GM18907 (cell line): ENCODE measurements at regions not wholly inside any gene's neighbourhood (a gene's known extent, or its start where the extent isn't known, plus 50 kb on each side); places are given as distances from the start of the nearest gene placed in this dataset.

Experiments used
- ATAC-seq: cut with Tn5 transposase; IDR thresholded peaks from one replicate; pipeline ENCODE4 v1.9.1; 2021; ENCODE audit warnings: mild to moderate bottlenecking, moderate library complexity; ENCODE audit not compliant: unreplicated experiment

GRCh38 chr4:56210397-56210796 lies 176.9 kb downstream of the AASDH start:
- no peak for ATAC-seq

DNA sequence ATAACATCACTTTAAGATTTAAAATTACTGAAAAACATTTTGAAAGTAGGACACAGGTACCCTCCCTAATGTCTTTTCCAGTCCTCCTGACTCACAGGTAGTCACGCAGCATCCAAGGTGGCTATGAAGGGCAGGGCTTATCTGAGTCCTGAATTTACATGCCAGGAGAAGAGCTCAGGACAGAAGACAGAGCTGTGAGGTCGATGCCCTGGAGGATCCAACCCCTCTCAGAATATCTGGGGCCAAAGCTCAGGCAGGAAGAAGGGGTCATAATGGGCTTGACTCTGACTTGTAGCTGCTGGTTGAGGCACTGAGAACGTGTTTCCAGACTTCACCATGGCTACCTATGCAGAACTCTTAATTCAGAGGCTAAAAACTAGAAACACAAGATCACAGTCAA lies 177.5 kb downstream of the AASDH start:
- no peak for ATAC-seq

GRCh38 chr4:56208103-56208502 lies 179.2 kb downstream of the AASDH start:
- ATAC-seq: no peak

DNA sequence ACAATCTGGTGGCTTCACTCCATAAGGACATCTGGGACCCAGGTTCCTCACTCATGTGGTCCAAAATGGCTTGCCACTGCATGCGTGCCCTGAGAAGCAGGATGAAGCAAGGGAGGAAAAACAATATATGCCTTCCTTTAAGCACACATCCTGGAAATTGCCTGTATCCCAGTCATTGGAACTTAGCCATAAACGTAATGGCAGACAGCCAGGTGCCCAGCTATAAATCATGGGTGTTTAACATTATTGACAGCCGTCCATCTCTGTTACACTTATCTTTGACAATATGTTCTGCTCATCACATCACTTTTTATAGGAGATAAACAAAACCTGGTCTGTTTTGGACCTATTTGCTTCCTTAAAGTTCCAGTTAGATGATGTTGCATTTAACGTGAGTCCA lies 181.0 kb downstream of the AASDH start:
- no peak for ATAC-seq

GRCh38 chr4:56200275-56200674 lies 187.0 kb downstream of the AASDH start:
- no peak for ATAC-seq

- ATAC-seq: no peak
Observed at GRCh38 chr4:56198265-56198664, 189.0 kb downstream of the AASDH start.

- ATAC-seq: no peak
Observed at GRCh38 chr4:56197387-56197786, 189.9 kb downstream of the AASDH start.

DNA sequence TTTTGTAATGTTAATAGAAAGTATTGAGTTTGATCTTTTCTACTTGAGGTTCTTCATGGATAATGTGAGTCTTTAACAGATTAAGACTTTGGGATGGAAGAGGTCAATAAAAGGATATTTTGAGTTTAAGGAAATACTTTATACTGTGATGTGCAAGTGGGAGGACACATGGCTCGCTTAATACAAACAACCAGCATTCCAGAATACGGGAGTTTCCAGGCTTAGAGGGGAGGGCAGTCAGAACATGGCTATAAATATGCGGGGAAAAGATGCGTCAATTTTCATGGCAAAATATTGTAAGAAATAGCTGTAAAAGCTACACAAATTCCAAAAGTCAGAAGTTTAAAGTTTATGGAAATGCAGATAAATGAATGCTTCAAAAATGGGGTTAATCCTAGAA lies 192.3 kb downstream of the AASDH start:
- no peak for ATAC-seq

GRCh38 chr4:56191534-56191933 lies 195.8 kb downstream of the AASDH start:
- no peak for ATAC-seq

DNA sequence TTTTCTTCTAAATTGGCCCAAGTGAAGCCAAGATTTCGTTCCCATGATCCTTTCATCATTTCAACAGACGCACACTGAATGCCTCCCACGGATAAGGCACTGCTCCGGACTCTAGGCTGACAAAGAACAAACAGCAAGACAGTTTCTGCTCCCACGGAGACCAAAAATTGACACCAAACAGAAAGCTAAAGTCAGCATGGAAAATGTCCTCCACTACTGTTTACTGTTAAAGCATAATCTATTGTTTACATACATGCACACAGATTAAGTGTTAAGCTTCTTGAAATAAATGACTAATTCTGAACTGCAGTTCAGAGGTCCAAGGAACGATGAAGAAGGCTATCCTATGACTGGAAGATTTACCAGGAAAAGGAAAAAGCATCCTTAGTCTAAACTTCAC lies 199.6 kb downstream of the AASDH start:
- ATAC-seq: no peak

DNA sequence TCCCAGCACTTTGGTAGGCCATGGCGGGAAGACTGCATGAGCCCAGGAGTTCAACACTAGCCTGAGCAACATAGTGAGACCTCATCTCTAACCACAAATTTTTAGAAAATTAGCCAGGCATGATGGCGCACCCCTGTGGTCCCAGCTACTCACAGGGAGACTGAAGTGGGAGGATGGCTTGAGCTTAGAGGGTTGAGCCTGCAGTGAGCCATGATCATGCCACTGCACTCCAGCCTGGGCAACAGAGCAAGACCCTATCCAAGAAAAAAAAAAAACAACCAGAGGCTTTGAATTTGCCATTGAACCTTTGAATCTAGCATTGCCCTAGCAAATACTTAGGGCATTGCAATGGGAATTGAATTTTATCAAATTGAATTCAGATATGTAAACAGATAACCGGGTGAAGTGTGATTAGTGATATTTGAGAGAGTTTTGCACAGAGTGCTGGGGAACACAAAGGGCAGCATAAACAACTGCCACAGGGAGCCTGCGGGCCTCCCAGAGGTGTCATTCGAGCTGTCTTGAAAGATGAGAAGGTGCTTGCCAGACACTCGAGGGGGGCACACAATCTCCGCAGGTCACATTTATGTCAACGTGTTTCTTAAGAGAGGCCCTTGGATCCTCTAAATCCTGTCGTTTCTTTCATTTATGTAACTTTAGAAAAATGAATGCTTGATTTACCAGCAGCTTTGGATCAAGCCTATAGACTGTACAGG lies 200.3 kb downstream of the AASDH start:
- ATAC-seq: no peak

- ATAC-seq: no peak
Observed at GRCh38 chr4:56185901-56186300, 201.4 kb downstream of the AASDH start.

DNA sequence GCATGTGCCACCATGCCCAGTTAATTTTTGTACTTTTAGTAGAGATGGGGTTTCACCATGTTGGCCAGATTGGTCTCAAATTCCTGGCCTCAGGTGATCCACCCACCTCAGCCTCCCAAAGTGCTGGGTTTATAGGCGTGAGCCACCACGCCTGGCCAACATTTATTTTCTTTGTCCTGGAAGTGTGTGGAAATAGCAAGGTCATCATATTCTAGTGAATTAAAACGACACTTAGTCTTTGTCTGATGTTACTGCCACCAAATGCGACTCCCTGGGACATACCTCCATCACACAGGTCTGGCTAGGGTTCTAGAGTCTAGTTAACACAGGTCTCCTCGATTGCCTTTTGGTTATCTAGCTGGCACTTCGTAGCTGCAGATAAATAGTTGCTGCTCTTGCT lies 203.1 kb downstream of the AASDH start:
- ATAC-seq: no peak

DNA sequence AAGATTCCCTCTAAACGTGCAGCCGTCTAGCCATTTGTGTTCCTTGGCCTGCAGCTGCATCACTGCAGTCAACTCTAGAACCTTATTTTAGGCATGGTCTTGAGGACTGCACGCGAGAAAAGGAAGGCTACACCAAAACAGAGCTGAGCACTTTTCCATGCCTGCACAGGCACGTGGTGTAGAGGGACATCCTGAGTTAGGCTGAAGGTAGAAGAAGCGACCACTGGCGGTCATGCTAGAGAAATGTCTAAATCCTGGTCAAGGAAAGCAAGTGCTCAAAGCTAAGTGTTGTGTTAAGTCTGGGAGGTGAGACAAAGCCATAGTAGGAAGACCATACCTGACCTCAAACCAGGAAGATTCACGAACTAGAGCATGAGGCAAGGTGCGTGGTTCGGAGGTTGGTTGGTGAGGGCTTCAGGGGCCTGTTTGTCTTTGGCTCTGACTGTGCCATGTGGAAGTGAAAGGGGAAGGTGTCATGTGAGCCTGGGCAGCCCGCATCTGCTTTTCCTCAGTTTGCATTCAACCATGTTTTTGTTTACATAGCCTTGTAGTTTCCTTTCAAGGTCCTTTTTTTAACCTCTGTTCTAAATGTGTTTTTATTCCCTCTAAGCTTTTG lies 203.8 kb downstream of the AASDH start:
- peak; percentile 76 for ATAC-seq

GRCh38 chr4:56182356-56182755 lies 204.9 kb downstream of the AASDH start:
- ATAC-seq: no peak

DNA sequence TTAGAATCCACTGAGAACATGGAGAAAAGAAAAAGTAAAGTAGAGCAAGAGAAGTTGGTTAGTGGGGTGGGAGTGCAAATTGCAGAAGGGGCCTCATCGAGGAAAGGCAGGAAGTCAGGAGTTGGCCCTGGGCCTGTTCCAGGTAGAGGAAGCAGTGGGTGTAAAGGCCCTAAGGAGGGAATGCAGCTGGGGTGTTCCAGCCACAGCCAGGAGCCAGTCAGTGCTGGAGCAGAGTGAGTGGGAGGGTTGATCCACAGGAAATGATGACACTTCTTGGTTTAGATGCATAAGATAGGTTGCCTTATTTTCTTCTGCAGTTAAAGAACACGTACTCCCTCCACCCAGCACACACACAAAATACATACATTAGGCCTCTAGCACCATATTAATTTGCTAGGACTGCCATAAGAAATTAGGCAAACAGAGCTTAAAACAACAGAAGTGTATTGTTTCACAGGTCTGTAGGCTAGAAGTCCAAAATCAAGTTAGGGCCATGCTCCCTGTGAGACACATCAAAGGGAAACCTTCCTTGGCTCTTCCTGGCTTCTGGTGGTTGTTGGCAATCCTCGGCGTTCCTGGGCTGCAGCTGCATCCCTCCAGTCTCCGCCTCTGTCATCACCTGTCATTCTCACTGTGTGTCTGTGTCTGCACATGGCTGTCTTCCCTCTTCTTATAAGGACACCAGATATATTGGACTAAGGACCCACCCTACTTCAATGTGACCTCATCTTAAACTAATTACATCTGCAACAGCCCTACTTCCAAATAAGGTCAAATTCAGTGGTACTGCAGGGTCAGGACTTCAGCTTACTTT lies 205.9 kb downstream of the AASDH start:
- ATAC-seq: no peak

DNA sequence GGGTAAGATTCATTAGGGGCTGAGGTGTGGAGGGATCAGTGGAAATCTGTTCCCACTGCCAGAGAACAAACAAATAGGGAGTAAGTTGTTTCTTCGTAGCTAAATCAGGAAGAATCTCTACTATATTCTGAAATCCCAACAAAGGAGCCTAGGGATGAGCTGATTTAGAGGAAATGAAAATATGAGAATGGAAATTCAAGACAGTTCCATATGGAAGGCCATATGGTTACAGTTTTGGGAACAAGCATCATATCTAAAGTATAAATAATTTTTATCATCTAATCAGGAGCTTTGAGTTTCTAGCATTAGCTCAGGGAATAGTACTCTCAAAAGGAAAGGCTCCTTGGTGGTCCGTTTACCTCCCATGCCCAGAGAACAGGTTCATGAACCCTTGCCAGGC lies 218.2 kb downstream of the AASDH start:
- no peak for ATAC-seq

DNA sequence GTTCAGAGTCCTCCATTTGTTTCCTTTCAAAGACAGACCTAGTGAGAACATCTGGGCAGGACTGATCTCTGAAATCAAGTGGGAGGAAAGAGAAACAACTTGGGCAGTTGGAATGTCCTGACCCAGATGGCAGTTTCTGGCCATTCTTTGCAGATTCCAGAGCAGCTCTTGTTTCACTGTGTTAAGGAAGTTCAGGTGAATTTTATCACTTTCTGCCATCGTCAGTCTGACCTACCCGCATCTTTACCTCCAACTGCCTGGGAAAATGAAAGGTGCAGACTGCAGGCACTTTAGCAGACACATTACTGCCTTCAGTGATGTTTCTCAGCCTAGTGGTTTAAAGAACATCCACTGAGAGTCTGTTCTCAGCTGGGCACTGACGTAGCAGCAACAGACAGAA lies 216.2 kb downstream of the CEP135 start:
- ATAC-seq: no peak

DNA sequence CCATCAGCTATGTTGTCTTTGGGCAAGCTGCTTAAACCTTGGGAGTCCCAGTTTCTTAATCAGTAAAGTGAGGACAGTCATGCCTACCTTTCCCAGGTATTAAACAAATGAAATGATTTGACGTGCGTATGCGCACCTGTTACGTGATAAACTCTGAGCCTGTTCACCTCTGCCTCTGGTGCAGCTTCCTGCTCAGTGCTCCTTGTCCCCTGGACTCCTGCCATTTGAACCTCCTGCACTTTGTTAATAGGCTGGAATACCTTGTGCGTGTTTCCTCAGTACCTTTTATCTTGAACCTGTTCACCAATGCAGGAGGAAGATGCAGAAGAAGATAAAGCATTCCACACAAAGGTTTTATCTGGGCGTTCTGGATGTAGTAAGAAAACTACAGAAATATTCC lies 211.9 kb downstream of the CEP135 start:
- no peak for ATAC-seq

GRCh38 chr4:56158483-56158882 lies 209.7 kb downstream of the CEP135 start:
- ATAC-seq: no peak

- no peak for ATAC-seq
Observed at GRCh38 chr4:56156141-56156540, 207.4 kb downstream of the CEP135 start.

GRCh38 chr4:56155432-56155831 lies 206.7 kb downstream of the CEP135 start:
- no peak for ATAC-seq
